ENCODE measurements at regions not wholly inside any gene's neighbourhood (a gene's known extent, or its start where the extent isn't known, plus 50 kb on each side); places are given as distances from the start of the nearest gene placed in this dataset.

GRCh38 chr13:106295971-106296370 is 239.5 kb downstream of the EFNB2 start:
- DNase-seq: no peak

GRCh38 chr13:106291006-106291405 is 244.5 kb downstream of the EFNB2 start:
- DNase-seq: no peak

GRCh38 chr13:106287351-106287750 is 248.1 kb downstream of the EFNB2 start:
- DNase-seq: no peak

GRCh38 chr13:106286811-106287210 is 248.7 kb downstream of the EFNB2 start:
- no peak for DNase-seq

GRCh38 chr13:106284358-106284757 is 251.1 kb downstream of the EFNB2 start:
- DNase-seq: no peak

- no peak for DNase-seq
Measured at GRCh38 chr13:106281426-106281825, 254.0 kb downstream of the EFNB2 start.

GRCh38 chr13:106277484-106278154 is 257.8 kb downstream of the EFNB2 start:
- no peak for DNase-seq

- no peak for DNase-seq
Measured at GRCh38 chr13:106276876-106277275, 258.6 kb downstream of the EFNB2 start.

- DNase-seq: no peak
Measured at GRCh38 chr13:106275446-106276032, 259.9 kb downstream of the EFNB2 start.

GRCh38 chr13:106274551-106275203 is 260.8 kb downstream of the EFNB2 start:
- no peak for DNase-seq

GRCh38 chr13:106263801-106264200 is 271.7 kb downstream of the EFNB2 start:
- DNase-seq: no peak

GRCh38 chr13:106262886-106263285 is 272.6 kb downstream of the EFNB2 start:
- DNase-seq: no peak

- no peak for DNase-seq
Measured at GRCh38 chr13:106261450-106261849, 274.0 kb downstream of the EFNB2 start.

- DNase-seq: no peak
Measured at GRCh38 chr13:106260352-106260751, 275.1 kb downstream of the EFNB2 start.

- DNase-seq: no peak
Measured at GRCh38 chr13:106259928-106260327, 275.5 kb downstream of the EFNB2 start.

- DNase-seq: no peak
Measured at GRCh38 chr13:106246666-106247188, 288.7 kb downstream of the EFNB2 start.

- DNase-seq: no peak
Measured at GRCh38 chr13:106246242-106246641, 289.2 kb downstream of the EFNB2 start.

GRCh38 chr13:106243011-106243565 is 292.4 kb downstream of the EFNB2 start:
- no peak for DNase-seq

GRCh38 chr13:106241974-106242953 is 293.2 kb downstream of the EFNB2 start:
- no peak for DNase-seq

GRCh38 chr13:106238690-106239089 is 296.8 kb downstream of the EFNB2 start:
- DNase-seq: no peak

- no peak for DNase-seq
Measured at GRCh38 chr13:106234636-106235035, 300.8 kb downstream of the EFNB2 start.

GRCh38 chr13:106233134-106233735 is 302.2 kb downstream of the EFNB2 start:
- DNase-seq: no peak
